ENCODE measurements at regions not wholly inside any gene's neighbourhood (a gene's known extent, or its start where the extent isn't known, plus 50 kb on each side); places are given as distances from the start of the nearest gene placed in this dataset.
"Not testable (repeated sequence)": the region's sequence is repeated elsewhere in the genome, so short reads cannot be mapped to it uniquely, and the experiment has no call there.

DNA sequence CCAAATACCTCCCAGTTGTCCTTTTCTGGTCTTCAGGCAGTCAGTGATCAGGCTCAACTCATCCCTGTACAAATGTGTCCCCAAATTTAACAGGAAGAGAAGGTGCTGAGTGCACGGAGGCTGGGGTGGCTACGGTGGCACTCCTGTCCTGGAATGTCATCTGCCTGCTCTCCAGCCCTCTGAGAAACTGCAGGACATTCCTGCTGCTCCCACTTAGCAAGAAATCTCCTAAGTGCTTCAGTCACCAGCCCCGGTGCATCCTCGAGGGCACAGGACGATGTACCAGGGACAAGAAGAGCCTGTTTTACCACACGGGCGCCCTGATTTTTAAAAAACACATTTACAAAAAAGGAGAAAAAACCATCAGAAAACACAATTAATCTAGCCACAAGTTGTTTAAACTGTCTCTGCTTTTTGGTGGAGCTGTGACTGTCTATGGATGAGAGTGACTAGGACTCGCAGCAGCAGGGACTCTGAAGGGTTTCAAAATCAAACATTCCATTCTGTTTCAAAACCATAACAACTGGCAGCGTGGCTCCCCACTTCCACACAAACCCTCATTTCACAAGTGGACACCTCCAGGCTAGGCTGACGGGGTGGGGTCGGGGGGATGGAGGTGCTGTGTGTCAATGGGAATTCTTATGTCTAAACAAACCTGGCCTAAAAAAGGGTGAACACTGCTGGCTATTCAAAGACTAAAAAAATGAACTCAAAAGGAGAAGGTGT is 65.3 kb upstream of the CNEP1R1 start:
- no peak for DNase-seq
- H3K27me3 ChIP-seq = peaks cover 0 to 7% (median 0%) of the 10 kb centered on the region in 7 donors
- no peak for ATAC-seq
- 68 to 70% methylated on average over 11 of the region's 11 CpGs for WGBS, 2 donors
- H3K9me3 ChIP-seq = no peaks in the 10 kb centered on the region
- no peak overlapping the region for H3K27ac ChIP-seq
- no peaks in the 10 kb centered on the region for H3K36me3 ChIP-seq
- TF ChIP-seq CTCF (IDR thresholded peaks at IDR 0.05) = no peak
- intact Hi-C loops (cut with DNase I) = no loop called here
- peaks cover 0 to 6% (median 0%) of the 10 kb centered on the region in 9 donors for H3K4me1 ChIP-seq
- no peak overlapping the region for H3K4me3 ChIP-seq

DNA sequence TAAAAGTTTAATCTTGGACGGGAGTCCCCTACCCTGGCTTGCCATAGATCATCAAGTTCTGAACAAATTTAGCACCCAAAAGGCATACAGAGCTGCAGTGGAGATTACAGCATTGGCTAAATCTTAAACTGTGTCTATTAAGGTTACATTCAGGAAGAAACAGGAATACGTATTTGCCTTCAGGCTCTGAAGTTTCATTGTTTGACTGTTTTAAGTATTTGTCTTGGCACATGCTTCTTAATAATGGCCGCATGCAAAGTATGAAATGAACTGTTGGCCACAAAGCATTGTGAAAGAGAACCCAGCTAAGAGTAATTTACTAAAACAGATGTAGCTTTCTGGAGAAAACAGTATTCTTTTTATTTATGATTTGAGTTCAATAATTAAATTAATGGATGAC is 63.9 kb upstream of the CNEP1R1 start:
- DNase-seq (no peak), ATAC-seq (no peak)
- H3K9me3 ChIP-seq = no peaks in the 10 kb centered on the region
- intact Hi-C loops (cut with DNase I) = no loop called here
- no peak for TF ChIP-seq CTCF (IDR thresholded peaks at IDR 0.05)
- H3K4me1 ChIP-seq = peaks cover 0 to 6% (median 0%) of the 10 kb centered on the region in 9 donors
- H3K4me3 ChIP-seq = no peak overlapping the region
- H3K27ac ChIP-seq = no peak overlapping the region
- 47 to 54% methylated on average over 3 of the region's 3 CpGs for WGBS, 2 donors
- H3K36me3 ChIP-seq = no peaks in the 10 kb centered on the region
- H3K27me3 ChIP-seq = peaks cover 0 to 7% (median 0%) of the 10 kb centered on the region in 7 donors

- WGBS, 2 donors = 94 to 95% methylated on average over 6 of the region's 6 CpGs
- H3K27me3 ChIP-seq; intact Hi-C loops (cut with DNase I); H3K27ac ChIP-seq; H3K4me1 ChIP-seq; H3K9me3 ChIP-seq; H3K4me3 ChIP-seq; H3K36me3 ChIP-seq; DNase-seq; ATAC-seq: not testable (repeated sequence)
Observed at GRCh38 chr16:49962566-49962965, 62.5 kb upstream of the CNEP1R1 start.

- Histone ChIP-seq H3K9me3 (no peaks in the 10 kb centered on the region), H3K36me3 (no peaks in the 10 kb centered on the region), H3K27ac (no peak overlapping the region), H3K4me1 (peaks cover 0 to 9% (median 4%) of the 10 kb centered on the region in 9 donors), H3K4me3 (no peak overlapping the region), H3K27me3 (peaks cover 0 to 14% (median 4%) of the 10 kb centered on the region in 7 donors)
- no peak for DNase-seq
- no peak for TF ChIP-seq CTCF (IDR thresholded peaks at IDR 0.05)
- intact Hi-C loops (cut with DNase I) = no loop called here
- 83% methylated on average over 4 of the region's 4 CpGs for WGBS, 2 donors
- ATAC-seq = no peak
Observed at GRCh38 chr16:49964316-49964715, 60.7 kb upstream of the CNEP1R1 start.

- intact Hi-C loops (cut with DNase I) = no loop called here
- ATAC-seq (peak in 1 of 8 donors; percentile 24), DNase-seq (no peak)
- peaks cover 0 to 12% (median 5%) of the 10 kb centered on the region in 9 donors for H3K4me1 ChIP-seq
- no peak overlapping the region for H3K27ac ChIP-seq
- H3K4me3 ChIP-seq = no peak overlapping the region
- H3K36me3 ChIP-seq = no peaks in the 10 kb centered on the region
- H3K27me3 ChIP-seq = peaks cover 0 to 20% (median 10%) of the 10 kb centered on the region in 7 donors
- WGBS, 2 donors = 76 to 80% methylated on average over 2 of the region's 2 CpGs
- no peak for TF ChIP-seq CTCF (IDR thresholded peaks at IDR 0.05)
- no peaks in the 10 kb centered on the region for H3K9me3 ChIP-seq
Observed at GRCh38 chr16:49964973-49965372, 60.1 kb upstream of the CNEP1R1 start.

Data from heart right ventricle (tissue), 16 donors.